ENCODE measurements at regions not wholly inside any gene's neighbourhood (a gene's known extent, or its start where the extent isn't known, plus 50 kb on each side); places are given as distances from the start of the nearest gene placed in this dataset.

DNA sequence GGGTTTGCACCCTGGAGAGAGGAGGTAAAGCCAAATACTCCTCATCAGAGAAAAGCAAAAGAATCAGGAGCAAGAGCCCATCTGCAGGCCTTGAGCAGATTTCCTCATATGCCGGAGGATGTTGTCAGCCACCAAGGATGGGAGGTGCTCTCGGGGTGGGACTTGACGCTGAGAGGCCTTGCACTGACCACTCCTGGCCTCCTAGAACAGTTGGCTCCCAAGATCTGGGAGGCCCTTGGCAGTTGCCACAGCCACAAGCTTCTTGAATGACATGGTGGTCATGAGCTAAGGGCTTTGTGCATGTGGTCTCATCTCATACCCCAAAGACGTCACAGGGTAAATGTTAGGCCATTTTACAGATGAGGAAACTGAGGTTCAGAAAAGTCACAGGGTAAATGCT is 75.2 kb upstream of the PMEPA1 start:
- TF ChIP-seq, protein P1, sequence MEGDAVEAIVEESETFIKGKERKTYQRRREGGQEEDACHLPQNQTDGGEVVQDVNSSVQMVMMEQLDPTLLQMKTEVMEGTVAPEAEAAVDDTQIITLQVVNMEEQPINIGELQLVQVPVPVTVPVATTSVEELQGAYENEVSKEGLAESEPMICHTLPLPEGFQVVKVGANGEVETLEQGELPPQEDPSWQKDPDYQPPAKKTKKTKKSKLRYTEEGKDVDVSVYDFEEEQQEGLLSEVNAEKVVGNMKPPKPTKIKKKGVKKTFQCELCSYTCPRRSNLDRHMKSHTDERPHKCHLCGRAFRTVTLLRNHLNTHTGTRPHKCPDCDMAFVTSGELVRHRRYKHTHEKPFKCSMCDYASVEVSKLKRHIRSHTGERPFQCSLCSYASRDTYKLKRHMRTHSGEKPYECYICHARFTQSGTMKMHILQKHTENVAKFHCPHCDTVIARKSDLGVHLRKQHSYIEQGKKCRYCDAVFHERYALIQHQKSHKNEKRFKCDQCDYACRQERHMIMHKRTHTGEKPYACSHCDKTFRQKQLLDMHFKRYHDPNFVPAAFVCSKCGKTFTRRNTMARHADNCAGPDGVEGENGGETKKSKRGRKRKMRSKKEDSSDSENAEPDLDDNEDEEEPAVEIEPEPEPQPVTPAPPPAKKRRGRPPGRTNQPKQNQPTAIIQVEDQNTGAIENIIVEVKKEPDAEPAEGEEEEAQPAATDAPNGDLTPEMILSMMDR (conservative IDR thresholded peaks at IDR 0.05) = no peak
- H3K79me1 ChIP-seq (ENCODE audit: insufficient read depth, low read depth, low read length, poor library complexity, severe bottlenecking) = no peaks in the 10 kb centered on the region
- H3K9me3 ChIP-seq (ENCODE audit: control insufficient read depth, low read depth, low read length) = no peaks in the 10 kb centered on the region
- no peak overlapping the region for H2BK5ac ChIP-seq (ENCODE audit: insufficient read length, low read length)
- H4K20me1 ChIP-seq (ENCODE audit: control insufficient read depth, insufficient read depth, insufficient read length) = no peaks in the 10 kb centered on the region
- Mint-ChIP-seq H3K4me3 (no peak overlapping the region), H3K9me3 (no peaks in the 10 kb centered on the region), H3K36me3 (ENCODE audit: insufficient read depth in 1 of 3, low read depth in 3 of 3) (no peaks in the 10 kb centered on the region), H3K27me3 (ENCODE audit: low read depth) (peaks cover 4% of the 10 kb centered on the region), H3K4me1 (peaks cover 2 to 3% of the 10 kb centered on the region in 2 experiments; a peak in 3 of 4 replicates), H3K27ac (no peak overlapping the region)
- no peak overlapping the region for H4K8ac ChIP-seq (replicated peaks; ENCODE audit: insufficient read length, low read depth, low read length)
- H3K9ac ChIP-seq (ENCODE audit: extremely low read depth, insufficient read length, low read length) = no peak overlapping the region
- H3K79me2 ChIP-seq (ENCODE audit: insufficient read depth, low read length) = no peaks in the 10 kb centered on the region
- H3T11ph ChIP-seq (ENCODE audit: low read length) = no peak overlapping the region
- H2BK15ac ChIP-seq (ENCODE audit: low read depth, low read length) = no peak overlapping the region
- no CpG with 5 or more reads among the region's 4 CpGs for WGBS (ENCODE audit: extremely low coverage, insufficient read length, low lambda C conversion rate)
- no peaks in the 10 kb centered on the region for H3K23me2 ChIP-seq (ENCODE audit: insufficient read length, low read depth, low read length, poor library complexity, severe bottlenecking)
- H2BK12ac ChIP-seq (ENCODE audit: insufficient read length, low read depth, low read length) = no peak overlapping the region
- no peak overlapping the region for H2BK120ac ChIP-seq (ENCODE audit: low read depth, low read length, poor library complexity, severe bottlenecking)
- no peaks in the 10 kb centered on the region for H3K27me3 ChIP-seq (ENCODE audit: insufficient read depth, low read length)
- no peak overlapping the region for H3K56ac ChIP-seq (ENCODE audit: insufficient read length, low read depth, low read length)
- H3K4me1 ChIP-seq (ENCODE audit: insufficient read depth, low read length) = no peaks in the 10 kb centered on the region; the same call in 1 of the 2 replicates
- H2AFZ ChIP-seq (ENCODE audit: low read length) = no peak overlapping the region
- H4K91ac ChIP-seq (ENCODE audit: insufficient read length, low read depth, low read length) = no peak overlapping the region
- H2AK5ac ChIP-seq (ENCODE audit: insufficient read length, low read length) = no peak overlapping the region
- no peak overlapping the region for H2BK20ac ChIP-seq (ENCODE audit: low read depth, low read length, poor library complexity, severe bottlenecking)
- H3K4ac ChIP-seq (ENCODE audit: low read depth, low read length) = no peak overlapping the region
- no peak overlapping the region for H3K27ac ChIP-seq (ENCODE audit: insufficient read length, low read depth, low read length)
- no peak overlapping the region for H3K14ac ChIP-seq (ENCODE audit: insufficient read depth, low read length)
- no peak overlapping the region for H3K23ac ChIP-seq (ENCODE audit: insufficient read length, low read depth, low read length)
- H4K5ac ChIP-seq (ENCODE audit: insufficient read length, low read depth, low read length) = no peak overlapping the region
- peak; percentile 13 for DNase-seq
- H3K18ac ChIP-seq (ENCODE audit: insufficient read length, low read depth, low read length) = no peak overlapping the region
- no peak overlapping the region for H3K4me2 ChIP-seq (ENCODE audit: insufficient read depth, insufficient read length, low read length)
